Skeletal muscle cell (primary cell): ENCODE measurements at regions not wholly inside any gene's neighbourhood (a gene's known extent, or its start where the extent isn't known, plus 50 kb on each side); places are given as distances from the start of the nearest gene placed in this dataset.
"Not testable (repeated sequence)": the region's sequence is repeated elsewhere in the genome, so short reads cannot be mapped to it uniquely, and the experiment has no call there.

Experiments
- DNase-seq: peaks from one replicate; pipeline ENCODE4 v3.0.0-alpha.2; 2010; ENCODE audit warnings: low read depth
- H3K4me3 ChIP-seq: 2 replicates; pipeline ENCODE4 v1.5.1; 2011; ENCODE audit warnings: low read depth, mild to moderate bottlenecking, control low read depth, low read length, moderate library complexity

DNA sequence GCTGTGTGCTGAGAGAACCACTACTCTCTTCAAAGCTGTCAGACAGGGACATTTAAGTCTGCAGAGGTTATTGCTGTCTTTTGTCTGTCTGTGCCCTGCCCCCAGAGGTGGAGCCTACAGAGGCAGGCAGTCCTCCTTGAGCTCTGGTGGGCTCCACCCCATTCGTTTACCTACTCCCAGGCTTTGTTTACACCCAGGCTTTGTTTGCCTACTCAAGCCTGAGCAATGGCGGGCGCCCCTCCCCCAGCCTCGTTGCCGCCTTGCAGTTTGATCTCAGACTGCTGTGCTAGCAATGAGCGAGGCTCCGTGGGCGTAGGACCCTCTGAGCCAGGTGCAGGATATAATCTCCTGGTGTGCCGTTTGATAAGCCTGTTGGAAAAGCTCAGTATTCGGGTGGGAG is 386.8 kb upstream of the ZMIZ1 start:
- not testable (repeated sequence) for H3K4me3 ChIP-seq, DNase-seq

- DNase-seq = no peak
- H3K4me3 ChIP-seq = no peak overlapping the region
Observed at GRCh38 chr10:78684947-78685346, 383.8 kb upstream of the ZMIZ1 start.

- no peak overlapping the region for H3K4me3 ChIP-seq
- no peak for DNase-seq
Observed at GRCh38 chr10:78685466-78686103, 383.2 kb upstream of the ZMIZ1 start.

DNA sequence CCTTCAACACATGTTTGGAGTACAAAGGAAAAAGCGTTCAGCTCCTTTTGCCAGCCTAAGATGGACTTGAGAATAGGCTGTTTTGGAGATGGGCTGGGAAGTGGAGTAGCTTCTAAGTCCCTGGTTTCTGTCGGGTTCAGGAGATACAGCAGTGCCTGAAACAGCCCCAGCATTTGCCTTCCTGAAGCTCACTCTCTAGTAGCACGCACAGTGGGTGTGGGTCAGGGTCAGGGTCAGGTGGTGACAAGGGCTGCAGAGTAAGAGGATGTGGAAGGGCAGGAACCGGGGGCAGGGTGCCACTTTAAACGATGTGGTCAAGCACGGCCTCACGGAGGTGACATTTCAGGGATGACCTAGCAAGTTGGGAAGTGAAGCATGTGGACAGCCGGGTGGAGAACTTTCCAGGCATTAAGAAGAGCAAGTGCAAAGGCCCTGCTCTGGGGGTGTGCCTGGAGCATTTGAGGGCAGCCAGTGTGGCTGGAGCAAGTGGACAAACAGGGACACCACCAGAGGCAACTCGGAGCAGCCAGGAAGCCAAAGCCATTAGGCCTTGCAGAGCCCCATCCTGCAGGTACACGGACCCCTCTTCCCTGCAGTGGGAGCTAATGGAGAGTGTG is 382.2 kb upstream of the ZMIZ1 start:
- no peak for DNase-seq
- no peak overlapping the region for H3K4me3 ChIP-seq

DNA sequence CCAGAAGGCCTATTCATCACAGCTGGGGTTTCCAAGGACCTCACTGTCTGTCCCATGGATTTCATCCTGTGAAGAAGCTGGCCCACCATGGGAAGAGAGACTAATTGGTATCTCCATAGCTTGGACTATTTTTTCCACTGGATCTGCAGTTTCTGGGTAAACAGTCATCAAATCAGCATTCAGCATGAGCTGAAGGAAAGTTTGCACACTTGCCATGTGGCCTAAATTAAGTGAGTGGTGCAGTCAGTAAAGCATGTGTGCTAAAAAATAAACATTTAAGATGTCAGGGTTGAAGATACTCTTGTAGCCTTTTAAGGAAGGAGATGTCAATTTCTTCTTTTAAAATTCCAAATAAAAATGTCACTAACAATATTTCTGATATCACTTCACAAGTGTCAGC is 381.1 kb upstream of the ZMIZ1 start:
- no peak overlapping the region for H3K4me3 ChIP-seq
- DNase-seq = no peak

- no peak for DNase-seq
- no peak overlapping the region for H3K4me3 ChIP-seq
Observed at GRCh38 chr10:78688230-78688900, 380.4 kb upstream of the ZMIZ1 start.

GRCh38 chr10:78688901-78689583 is 379.7 kb upstream of the ZMIZ1 start:
- no peak overlapping the region for H3K4me3 ChIP-seq
- no peak for DNase-seq

DNA sequence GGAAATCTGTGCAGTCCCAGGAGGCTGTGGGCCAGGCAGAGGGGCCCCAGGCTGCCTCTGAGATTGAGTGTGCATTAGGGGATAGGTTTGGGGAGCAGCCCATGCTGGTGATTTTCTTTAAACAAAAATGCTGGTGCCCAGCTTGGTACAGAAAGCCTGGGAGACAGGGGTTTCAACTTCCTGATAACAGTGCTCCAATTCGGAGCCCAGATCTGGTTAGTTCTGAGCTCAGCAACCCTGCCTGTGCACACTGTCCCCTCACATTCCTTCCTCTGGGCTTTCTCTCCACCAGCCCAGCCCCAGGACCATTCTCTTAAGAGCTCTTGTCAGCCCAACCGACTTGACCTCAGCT is 379.2 kb upstream of the ZMIZ1 start:
- no peak overlapping the region for H3K4me3 ChIP-seq
- DNase-seq = no peak

- no peak overlapping the region for H3K4me3 ChIP-seq
- DNase-seq = no peak
Observed at GRCh38 chr10:78690354-78691111, 378.2 kb upstream of the ZMIZ1 start.

GRCh38 chr10:78691301-78692030 is 377.3 kb upstream of the ZMIZ1 start:
- H3K4me3 ChIP-seq = no peak overlapping the region
- no peak for DNase-seq

- no peak overlapping the region for H3K4me3 ChIP-seq
- DNase-seq = no peak
Observed at GRCh38 chr10:78692071-78692470, 376.7 kb upstream of the ZMIZ1 start.

GRCh38 chr10:78695846-78696245 is 372.9 kb upstream of the ZMIZ1 start:
- no peak overlapping the region for H3K4me3 ChIP-seq
- no peak for DNase-seq

- no peak for DNase-seq
- no peak overlapping the region for H3K4me3 ChIP-seq
Observed at GRCh38 chr10:78696791-78697395, 371.9 kb upstream of the ZMIZ1 start.

DNA sequence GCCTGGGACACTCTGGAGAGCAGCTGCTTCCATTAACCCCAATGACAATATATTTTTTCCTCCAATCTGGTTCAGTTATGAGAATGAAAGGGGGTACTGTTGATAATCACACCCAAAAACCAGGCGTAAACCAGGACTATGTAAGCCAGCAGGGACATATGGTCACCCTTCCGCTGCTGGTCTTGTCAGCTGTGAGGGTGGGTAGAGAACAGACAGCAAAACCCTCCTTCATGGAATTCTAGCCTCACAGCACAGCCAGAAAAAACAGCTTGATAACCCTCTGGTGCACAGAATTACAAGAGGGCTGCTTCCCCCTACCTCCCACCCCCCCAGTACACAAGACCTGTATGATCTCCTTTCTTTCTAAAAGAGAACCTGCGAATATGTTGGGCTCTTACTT is 368.8 kb upstream of the ZMIZ1 start:
- no peak for DNase-seq
- H3K4me3 ChIP-seq = no peak overlapping the region

DNA sequence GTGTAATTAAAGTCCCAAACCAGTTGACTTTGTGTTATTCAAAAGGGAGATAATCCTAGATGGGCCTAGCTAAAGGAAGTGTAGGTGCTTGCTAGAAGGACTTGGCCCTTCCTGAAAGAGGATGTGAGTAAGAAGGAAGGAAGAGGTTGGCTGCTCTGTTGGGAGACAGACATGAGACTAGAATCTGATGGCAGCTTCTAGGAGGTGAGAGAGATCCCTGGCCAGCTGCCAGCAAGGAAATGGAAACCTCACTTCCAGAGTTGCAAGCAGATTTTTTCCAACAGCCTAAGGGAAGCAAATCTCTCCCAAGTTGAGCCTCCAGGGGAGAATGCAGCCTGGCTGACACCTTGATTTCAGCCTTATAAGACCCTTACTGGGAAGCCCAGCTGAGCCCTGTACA is 368.4 kb upstream of the ZMIZ1 start:
- DNase-seq = no peak
- H3K4me3 ChIP-seq = no peak overlapping the region

DNA sequence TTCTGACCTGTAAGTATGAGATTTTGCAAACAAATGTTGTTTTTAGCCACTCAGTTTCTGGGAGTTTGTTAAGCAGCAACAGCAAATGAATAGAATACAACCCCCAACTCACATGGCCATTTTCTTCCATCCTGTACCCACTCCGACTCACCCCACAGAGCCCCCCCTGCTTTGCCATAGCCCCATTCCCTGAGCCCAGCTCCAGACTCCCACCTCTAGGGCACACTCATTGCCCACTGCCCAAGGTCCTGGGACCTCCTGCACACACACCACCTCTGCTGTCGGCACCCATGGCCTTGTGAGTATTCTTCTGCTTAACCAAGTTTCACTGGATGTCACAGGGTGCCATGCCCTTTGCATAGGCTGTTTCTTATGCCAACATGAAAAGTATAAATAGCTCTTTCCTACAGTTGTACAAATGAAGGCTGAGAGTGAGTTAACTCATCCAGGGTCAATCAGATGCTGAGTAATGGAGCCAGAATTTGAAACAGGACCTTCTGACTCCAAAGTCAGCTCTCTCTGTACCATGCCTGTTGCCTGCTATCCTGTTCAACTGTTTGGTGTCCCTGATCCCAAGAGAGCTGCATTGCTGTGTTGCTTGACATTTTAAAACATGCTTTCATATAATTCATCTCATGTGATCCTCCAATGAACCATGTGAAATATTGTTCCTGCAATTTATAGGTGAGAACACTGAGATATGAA is 367.8 kb upstream of the ZMIZ1 start:
- H3K4me3 ChIP-seq = no peak overlapping the region
- no peak for DNase-seq

DNA sequence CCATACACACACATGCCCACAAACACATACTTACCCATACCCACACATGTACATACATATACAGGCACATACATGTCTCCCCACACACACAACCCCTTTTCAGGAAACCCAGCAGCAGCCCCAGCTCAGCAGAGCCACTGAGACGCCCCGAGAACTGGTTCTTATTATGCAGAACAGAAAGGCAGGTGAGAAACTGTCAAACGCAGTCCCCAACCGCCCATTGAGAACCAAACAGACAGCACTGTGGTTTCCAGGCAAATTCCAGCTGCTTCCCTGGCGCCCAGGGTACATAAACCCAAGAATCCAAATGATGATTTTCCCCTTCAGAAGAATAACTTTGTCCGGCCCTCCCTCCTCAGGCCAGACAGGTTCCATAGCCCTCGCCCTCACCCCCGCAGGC is 366.6 kb upstream of the ZMIZ1 start:
- H3K4me3 ChIP-seq = no peak overlapping the region
- no peak for DNase-seq

DNA sequence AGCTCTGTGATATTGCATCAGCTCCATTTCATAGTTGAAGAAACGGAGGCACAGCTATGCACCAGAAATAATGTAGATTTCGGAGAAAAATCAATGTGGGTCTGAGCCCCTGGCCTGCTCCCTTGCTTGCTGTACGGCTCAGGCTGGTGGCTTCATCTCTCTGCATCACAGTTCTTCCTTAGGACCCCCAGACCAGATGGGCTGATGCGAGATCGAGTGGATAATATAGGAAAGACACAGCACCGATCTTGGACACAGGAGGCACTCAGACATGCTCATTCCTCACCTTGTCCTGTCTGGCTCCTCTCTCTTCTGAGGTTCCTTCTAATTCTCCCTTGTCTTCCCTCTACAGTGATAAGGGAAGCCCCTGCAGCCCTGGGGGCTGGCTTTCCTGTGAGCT is 365.9 kb upstream of the ZMIZ1 start:
- H3K4me3 ChIP-seq = no peak overlapping the region
- DNase-seq = no peak
